ENCODE measurements at regions not wholly inside any gene's neighbourhood (a gene's known extent, or its start where the extent isn't known, plus 50 kb on each side); places are given as distances from the start of the nearest gene placed in this dataset.
"Not testable (repeated sequence)": the region's sequence is repeated elsewhere in the genome, so short reads cannot be mapped to it uniquely, and the experiment has no call there.

- H3K27ac ChIP-seq: no peak overlapping the region
- no peaks in the 10 kb centered on the region for H3K4me1 ChIP-seq (ENCODE audit: control insufficient read depth in 1 of 2, insufficient read depth in 1 of 2, low read depth in 1 of 2, low read length in 1 of 2)
- no peaks in the 10 kb centered on the region for H3K9me3 ChIP-seq
- no peaks in the 10 kb centered on the region for H3K27me3 ChIP-seq
- no peak overlapping the region for H3K4me3 ChIP-seq (ENCODE audit: low read depth in 1 of 2, low read length in 1 of 2)
- H3K36me3 ChIP-seq: no peaks in the 10 kb centered on the region
- TF ChIP-seq, protein P1, sequence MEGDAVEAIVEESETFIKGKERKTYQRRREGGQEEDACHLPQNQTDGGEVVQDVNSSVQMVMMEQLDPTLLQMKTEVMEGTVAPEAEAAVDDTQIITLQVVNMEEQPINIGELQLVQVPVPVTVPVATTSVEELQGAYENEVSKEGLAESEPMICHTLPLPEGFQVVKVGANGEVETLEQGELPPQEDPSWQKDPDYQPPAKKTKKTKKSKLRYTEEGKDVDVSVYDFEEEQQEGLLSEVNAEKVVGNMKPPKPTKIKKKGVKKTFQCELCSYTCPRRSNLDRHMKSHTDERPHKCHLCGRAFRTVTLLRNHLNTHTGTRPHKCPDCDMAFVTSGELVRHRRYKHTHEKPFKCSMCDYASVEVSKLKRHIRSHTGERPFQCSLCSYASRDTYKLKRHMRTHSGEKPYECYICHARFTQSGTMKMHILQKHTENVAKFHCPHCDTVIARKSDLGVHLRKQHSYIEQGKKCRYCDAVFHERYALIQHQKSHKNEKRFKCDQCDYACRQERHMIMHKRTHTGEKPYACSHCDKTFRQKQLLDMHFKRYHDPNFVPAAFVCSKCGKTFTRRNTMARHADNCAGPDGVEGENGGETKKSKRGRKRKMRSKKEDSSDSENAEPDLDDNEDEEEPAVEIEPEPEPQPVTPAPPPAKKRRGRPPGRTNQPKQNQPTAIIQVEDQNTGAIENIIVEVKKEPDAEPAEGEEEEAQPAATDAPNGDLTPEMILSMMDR (IDR thresholded peaks at IDR 0.05): no peak
Measured at GRCh38 chr7:153061910-153062528, 302.5 kb downstream of the ACTR3B start.

GRCh38 chr7:153065051-153065450 is 305.5 kb downstream of the ACTR3B start:
- H3K36me3 ChIP-seq: no peaks in the 10 kb centered on the region
- H3K9me3 ChIP-seq: no peaks in the 10 kb centered on the region
- TF ChIP-seq, protein P1 (IDR thresholded peaks at IDR 0.05): no peak
- H3K4me3 ChIP-seq (ENCODE audit: low read depth in 1 of 2, low read length in 1 of 2): no peak overlapping the region
- H3K27me3 ChIP-seq: no peaks in the 10 kb centered on the region
- no peak overlapping the region for H3K27ac ChIP-seq
- no peaks in the 10 kb centered on the region for H3K4me1 ChIP-seq (ENCODE audit: control insufficient read depth in 1 of 2, insufficient read depth in 1 of 2, low read depth in 1 of 2, low read length in 1 of 2)

DNA sequence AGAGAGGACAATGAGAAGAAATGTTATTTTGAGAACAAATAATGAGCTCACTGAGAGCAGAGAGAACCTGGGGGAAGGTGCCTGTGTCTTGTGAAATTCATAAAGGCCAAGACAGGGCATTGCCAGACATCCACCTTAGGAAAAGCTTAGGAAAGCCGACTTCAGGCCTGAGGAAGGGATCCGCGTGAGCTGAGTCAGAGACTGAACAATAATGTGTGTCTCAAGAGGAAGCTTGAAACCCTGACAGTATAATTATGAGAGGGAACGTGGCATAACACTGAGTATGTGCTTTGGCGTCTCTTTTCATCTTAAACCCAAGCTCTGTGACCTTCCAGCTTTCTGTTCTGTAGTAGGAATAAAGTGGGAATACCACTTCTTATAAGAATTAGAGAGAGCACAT is 307.2 kb downstream of the ACTR3B start:
- Histone ChIP-seq H3K27me3 (no peaks in the 10 kb centered on the region), H3K9me3 (no peaks in the 10 kb centered on the region), H3K36me3 (no peaks in the 10 kb centered on the region), H3K4me3 (ENCODE audit: low read depth in 1 of 2, low read length in 1 of 2) (no peak overlapping the region), H3K4me1 (ENCODE audit: control insufficient read depth in 1 of 2, insufficient read depth in 1 of 2, low read depth in 1 of 2, low read length in 1 of 2) (no peaks in the 10 kb centered on the region), H3K27ac (no peak overlapping the region)
- TF ChIP-seq, protein P1 (IDR thresholded peaks at IDR 0.05): no peak

DNA sequence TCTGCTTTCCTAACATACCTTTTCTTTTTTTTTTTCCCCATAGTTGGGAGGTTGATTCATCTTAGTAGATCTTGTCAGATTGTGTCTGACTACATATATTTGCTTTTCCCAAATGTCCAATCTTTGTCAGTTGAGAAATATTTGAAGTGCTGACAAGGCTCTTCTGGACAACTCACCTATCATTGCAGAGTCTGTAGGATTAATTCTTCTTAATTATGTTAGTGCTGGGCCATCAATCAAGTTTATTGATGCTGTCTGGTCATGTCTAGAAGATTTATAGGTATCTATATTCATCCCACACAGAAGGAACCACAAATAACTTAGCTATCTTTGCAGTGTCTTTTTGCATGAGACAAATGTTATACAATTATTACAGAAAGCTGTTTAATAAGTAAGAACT is 310.6 kb downstream of the ACTR3B start:
- TF ChIP-seq, protein P1 (IDR thresholded peaks at IDR 0.05): no peak
- no peaks in the 10 kb centered on the region for H3K27me3 ChIP-seq
- H3K4me3 ChIP-seq (ENCODE audit: low read depth in 1 of 2, low read length in 1 of 2): no peak overlapping the region

DNA sequence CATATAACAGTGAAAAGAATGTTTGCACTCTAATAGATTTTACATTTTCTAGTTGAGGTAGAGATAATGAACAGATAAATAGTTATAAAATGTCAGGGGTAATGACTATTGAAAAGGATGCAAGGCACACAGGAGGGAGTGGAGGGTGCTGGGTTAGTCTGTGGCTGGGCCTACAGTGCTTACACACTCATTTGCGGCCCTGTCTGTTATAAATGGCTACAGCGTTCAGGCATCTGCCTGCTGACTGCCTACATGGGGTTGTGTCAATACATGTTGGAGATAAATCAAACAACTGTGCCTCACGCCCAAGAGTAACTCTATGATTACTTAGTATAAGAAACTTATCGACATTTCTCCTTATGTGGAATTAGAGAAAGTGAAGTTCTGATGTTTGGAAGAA is 313.3 kb downstream of the ACTR3B start:
- Histone ChIP-seq H3K9me3 (no peaks in the 10 kb centered on the region), H3K27ac (no peak overlapping the region), H3K27me3 (no peaks in the 10 kb centered on the region), H3K4me3 (ENCODE audit: low read depth in 1 of 2, low read length in 1 of 2) (no peak overlapping the region), H3K4me1 (ENCODE audit: control insufficient read depth in 1 of 2, insufficient read depth in 1 of 2, low read depth in 1 of 2, low read length in 1 of 2) (no peaks in the 10 kb centered on the region), H3K36me3 (no peaks in the 10 kb centered on the region)
- TF ChIP-seq, protein P1 (IDR thresholded peaks at IDR 0.05): no peak

More for the DNA sequence above, 310.6 kb downstream of the ACTR3B start:
- Histone ChIP-seq H3K27ac (no peak overlapping the region), H3K36me3 (no peaks in the 10 kb centered on the region), H3K9me3 (no peaks in the 10 kb centered on the region), H3K4me1 (ENCODE audit: control insufficient read depth in 1 of 2, insufficient read depth in 1 of 2, low read depth in 1 of 2, low read length in 1 of 2) (no peaks in the 10 kb centered on the region)

GRCh38 chr7:153076289-153076688 is 316.7 kb downstream of the ACTR3B start:
- H3K9me3 ChIP-seq; H3K36me3 ChIP-seq; H3K27me3 ChIP-seq; H3K4me3 ChIP-seq (ENCODE audit: low read depth in 1 of 2, low read length in 1 of 2); H3K27ac ChIP-seq; H3K4me1 ChIP-seq (ENCODE audit: control insufficient read depth in 1 of 2, insufficient read depth in 1 of 2, low read depth in 1 of 2, low read length in 1 of 2): not testable (repeated sequence)

Data from neutrophil (primary cell).